Posterior vena cava (tissue), 2 donors: ENCODE measurements at regions not wholly inside any gene's neighbourhood (a gene's known extent, or its start where the extent isn't known, plus 50 kb on each side); places are given as distances from the start of the nearest gene placed in this dataset.
"Not testable (repeated sequence)": the region's sequence is repeated elsewhere in the genome, so short reads cannot be mapped to it uniquely, and the experiment has no call there.

ENCODE experiments used
- DNase-seq: peaks from one replicate; pipeline ENCODE4 v3.0.0-alpha.2; 2020; ENCODE audit warnings: low spot score
- intact Hi-C, 2 donors: fragments of 100-400 bp; cut with DNase I; formaldehyde crosslinking; loops; one replicate each; pipeline versions ENCODE4 v1.14.1 to v1.14.2; 2022 to 2023
- donor health status: DM: yes; HTN: yes; CAD: no.
- donor health status: DM: yes; HTN: yes; CAD: no.

DNA sequence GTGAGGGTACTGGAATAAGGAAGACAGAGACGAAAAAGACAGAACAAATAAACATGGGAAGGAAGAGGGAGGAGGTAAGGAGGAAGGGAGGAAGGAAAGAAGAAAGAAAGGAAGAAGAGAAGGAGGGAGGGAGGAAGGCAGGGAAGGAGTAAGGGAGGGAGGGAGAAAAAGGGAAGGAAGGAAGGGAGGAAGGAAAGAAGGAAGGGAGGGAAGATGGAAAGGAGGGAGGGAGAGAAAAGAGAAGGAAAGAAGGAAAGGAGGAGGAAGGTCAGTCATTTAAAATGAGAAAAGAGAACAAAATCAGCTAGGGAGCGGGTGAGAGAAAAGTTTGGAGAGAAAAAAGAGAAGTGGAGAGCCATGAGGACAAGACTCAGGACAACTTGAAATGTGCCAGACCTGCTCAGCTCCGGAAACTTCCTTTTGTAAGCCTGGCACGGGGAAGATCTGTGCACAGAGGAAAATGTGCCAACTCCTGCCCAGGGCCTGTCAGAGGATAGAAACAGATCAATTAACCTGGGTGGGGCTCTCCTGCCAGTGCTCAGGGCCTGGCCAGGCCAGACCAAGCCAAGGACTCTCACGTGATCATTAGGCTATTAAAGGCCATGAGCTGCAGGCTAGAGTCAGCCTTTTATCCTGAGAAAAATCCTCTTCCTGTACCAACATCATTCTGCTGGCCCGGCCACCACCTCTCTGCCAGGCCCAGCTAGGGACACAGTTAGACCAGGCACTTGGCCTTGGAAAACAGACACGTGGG, 50.1 kb upstream of the BCL6 start:
- intact Hi-C loops, result no loop called here
- DNase-seq, result no peak

DNA sequence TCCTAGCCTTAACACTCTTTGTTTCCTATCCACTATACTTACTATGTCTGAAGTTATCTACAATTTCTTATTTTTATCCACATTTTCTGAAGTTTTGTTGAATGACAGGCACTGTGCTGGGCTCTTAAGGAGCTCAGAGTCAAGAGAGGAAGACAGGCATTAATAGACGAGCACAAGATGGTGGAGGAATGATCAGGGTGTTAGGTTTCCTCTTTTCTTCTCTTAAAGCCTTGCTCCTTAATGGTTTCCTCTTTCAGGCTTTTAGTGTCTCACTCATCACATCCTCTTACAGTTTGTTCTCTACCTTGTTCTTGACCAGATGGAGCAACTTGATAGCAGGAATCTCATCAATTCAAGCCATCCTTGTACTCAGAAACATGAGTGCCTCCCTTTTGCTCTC, 52.9 kb upstream of the BCL6 start:
- intact Hi-C loops, result no loop called here
- no peak for DNase-seq

DNA sequence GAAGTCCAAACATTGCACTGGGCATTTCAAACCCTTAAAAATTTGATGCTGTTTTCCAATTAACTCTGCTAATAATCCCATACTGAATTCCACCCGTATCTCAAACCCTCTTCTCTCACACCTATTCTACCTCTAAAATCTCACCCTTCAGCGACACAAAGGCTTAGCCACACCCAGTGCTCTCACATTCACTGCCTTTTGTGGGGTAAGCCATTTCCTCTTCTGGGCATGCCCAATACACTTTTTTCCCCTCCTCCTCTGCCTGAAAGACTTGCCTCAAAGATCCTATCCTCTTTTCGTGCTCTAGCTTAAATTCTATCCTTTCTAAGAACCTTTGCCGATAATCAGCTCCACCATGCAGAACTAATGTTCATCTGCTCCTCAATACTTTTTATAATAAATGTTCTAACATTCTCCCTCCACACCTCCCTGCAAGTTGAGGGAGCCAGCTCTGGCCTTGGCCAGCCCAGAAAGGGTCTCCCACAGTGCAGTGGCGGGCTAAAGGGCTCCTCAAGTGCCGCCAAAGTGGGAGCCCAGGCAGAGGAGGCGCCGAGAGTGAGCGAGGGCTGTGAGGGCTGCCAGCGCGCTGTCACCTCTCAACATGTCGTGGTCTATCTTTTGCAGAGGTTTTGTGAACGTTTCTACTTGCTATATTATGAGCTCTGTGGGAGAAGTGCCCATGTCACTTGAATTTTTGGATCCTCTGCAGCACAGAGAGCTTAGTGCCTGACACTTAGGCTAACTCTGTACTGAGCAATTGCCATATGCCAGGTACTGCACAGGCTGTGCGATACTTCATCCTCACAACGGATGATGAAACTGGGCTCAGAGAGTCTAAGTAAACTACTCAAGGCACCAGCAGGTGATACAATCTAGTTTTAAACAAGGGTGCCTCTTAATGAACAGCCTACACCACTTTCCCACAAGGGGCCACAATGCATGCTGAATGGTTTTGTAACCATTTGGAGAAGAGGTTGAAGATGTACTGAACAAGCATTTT, 53.6 kb upstream of the BCL6 start:
- intact Hi-C loops, result no loop called here
- DNase-seq, result no peak

DNA sequence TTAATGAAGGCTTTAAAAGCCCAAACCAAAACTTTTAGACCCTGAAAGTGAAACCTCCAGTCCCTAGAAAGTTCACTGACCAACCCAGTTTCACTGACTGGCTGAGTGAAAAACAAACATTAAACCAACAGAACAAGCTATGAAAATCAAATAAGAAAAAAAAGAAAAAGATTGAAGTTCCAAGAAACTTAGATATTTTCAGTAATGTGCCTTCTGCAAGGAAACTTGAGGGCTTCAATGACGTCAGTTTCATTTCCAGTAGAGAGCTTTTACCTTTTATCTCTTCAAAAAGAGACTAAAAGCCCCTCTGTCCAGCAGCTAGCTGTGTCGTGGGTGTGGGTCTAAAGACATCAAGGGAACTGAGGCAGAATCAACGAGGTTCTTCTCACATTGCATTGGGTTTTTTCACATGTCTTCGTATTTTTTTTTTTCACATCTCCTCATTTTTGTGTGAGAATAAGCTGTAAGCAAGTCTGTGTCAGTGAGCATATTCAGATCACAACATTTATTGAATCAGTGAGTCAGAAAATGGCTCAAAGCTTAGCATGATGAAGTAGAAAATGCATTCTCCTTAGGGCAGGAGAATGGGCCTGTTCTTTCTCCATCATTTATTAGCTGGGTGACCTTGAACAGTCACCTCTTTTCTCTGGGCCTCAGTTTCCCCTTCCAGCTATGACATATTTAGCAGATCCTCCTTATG, 54.8 kb upstream of the BCL6 start:
- DNase-seq, result no peak
- intact Hi-C loops, result no loop called here

DNA sequence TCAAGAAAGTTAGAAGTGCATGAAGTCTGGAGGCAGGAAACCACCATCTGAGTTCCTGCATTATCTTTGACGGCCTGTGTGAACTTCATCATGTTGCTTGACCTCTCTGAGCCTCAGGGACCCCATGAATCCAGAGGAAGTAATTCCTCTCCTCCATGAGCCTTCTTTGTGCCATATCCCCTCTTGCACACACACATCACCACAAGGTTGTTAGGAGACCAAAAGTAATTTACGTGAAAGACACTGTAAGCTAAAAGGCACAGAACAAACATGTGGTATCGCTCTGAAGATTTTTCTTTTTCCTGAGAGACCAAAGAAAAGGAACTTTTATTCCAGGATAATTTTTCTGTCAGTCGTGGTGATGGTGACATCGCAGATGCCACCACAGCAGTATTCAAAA, 55.9 kb upstream of the BCL6 start:
- intact Hi-C loops, result no loop called here
- DNase-seq, result no peak

DNA sequence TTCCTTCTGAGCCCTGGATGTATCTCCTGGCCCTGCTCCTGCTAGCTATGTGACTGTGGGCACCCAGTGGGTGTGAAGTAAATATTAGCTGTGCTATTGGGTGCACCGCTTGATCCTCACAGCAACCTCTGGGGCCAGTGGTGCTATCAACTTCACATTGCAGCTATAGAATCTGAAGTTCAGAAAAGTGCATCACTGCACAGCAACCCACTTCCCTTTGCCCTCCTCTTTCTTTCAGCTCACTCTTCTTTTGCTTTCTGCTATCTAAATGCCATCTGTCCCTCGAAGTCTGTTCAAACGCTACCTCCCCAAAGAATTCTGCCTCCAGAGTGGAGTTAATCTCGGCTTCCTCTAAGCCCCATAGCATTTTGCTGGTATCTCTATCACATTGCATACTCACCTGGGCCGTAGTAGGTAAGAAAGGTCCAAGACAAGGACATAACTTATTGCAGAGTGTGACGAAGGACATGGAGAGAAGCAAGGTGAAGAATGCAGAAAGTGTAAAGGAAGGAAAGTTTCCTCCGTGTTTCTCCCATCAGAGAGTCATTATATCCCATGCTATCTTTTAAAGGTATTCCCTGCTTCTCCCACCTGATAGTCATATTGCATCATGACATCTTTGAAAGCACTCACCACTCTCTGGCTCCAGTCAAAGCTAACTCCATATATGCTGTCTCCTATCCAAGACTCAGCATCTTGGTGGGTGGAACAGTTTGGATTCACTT, 57.1 kb upstream of the BCL6 start:
- intact Hi-C loops, result no loop called here
- no peak for DNase-seq

DNA sequence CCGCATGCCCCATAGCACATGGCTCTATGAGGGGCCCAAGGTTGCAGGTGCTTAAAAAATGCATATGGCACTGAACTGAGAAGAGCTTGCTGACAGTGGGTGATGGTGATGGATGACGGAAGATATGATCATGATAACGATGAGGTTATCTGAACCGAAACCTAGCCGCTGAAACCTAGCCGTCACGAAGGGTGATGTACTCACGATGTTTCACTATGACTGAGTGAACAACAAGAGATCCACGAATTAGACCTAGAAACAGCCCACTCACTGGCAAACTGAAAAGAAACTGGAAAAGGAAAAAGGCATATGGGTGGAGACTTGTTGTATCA, 57.6 kb upstream of the BCL6 start:
- no peak for DNase-seq
- intact Hi-C loops, result no loop called here

DNA sequence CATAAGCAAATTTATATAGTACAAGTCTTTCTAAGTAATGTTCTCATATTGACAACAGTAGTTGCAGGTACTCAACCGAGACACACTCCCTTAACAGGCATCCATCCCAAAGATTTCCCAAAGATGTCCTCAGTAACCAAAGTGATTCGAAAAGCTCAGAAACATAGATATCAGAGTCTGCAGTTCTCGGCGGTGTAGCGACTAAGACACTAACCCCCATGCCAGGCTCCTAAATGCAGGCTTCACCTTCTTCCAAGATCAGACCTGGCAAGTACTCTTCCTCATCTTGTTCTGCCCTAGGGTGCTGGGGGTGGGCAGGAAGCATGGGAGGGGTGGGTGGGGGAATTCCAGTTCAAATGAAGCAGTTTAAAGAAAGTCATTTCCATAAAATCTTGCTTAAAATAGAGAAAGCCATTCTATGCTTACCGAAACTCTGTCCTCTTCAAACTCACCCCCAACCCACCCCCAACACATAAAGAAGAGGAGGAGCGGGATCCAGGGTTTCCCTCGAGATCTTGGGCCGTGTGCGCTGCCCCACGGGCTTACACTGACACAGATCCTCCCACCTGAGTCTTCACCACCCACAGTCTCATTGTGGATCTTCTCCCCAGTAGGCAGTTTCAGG, 59.0 kb upstream of the BCL6 start:
- no peak for DNase-seq
- intact Hi-C loops, result no loop called here

DNA sequence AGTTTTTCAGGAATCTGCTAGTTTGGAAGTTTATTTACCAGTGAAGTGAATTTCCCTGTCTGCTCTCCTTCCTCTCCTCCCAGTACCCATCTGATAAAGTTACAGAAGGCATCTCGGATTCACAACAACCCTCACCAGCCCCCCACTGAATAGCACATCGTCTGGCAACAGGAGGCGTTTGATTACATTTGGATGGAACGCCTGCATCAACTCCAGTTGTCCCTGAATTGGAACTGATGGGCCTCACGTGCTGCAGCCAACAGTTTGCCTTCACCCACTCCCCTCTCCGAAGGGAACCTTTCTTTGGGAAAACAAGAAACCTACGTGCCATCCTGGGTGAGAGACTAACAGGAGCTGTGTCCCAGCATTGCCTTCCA, 59.5 kb upstream of the BCL6 start:
- no peak for DNase-seq
- intact Hi-C loops, result no loop called here

DNA sequence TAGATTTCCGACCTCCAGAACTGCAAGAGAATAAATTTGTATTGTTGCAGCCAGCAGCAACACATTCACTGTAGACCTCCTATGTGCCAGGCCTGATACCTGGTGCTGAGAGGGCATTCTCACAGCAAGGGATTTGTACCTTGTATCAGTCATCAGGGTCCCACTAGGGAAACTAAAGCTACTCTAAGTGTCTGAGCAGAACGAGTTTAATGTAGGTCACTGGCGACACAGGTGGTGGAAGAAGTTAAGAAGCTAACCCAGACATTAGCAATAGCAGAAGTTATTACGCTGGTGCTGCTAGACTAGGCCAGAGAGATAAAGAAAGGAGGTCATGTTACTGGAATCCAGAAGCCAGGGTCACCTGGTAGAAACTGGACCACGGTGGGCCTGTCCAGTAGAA, 60.5 kb upstream of the BCL6 start:
- no peak for DNase-seq
- intact Hi-C loops, result no loop called here

DNA sequence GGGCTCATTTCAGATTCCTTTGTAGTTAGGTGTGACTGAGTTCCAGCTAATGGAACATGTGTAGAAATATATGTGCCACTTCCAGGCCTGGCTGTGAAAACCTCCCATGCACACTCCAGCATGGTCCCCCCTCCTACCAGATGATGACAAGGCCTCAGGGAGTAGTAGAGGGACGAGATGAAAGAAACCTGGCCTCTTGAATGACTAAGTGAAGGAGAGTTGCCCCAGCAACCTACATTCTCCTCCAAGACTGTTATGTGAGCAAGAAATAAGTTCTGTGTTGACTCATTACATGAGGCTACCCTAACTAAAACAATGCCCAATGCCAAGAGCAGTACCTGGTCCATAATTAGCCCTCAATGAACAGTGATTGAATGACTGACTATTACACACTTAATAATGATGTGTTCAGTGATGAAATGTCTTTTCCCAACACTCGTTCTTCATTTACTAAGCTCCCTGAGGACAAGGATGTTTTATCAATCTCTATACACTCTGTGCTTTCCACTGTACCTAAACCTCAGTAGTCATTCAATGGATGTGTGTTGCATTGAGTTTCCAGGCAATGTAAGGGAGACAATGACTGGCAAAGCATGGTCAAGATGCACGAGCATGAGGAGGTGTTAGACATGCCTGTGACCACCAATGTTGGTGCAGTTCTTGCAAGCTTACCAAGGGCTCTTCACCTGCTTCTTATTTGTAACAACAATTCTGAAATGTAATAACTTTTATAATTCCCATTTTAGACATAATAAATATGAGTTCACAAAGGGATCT, 62.0 kb upstream of the BCL6 start:
- DNase-seq, result no peak
- intact Hi-C loops, result no loop called here

DNA sequence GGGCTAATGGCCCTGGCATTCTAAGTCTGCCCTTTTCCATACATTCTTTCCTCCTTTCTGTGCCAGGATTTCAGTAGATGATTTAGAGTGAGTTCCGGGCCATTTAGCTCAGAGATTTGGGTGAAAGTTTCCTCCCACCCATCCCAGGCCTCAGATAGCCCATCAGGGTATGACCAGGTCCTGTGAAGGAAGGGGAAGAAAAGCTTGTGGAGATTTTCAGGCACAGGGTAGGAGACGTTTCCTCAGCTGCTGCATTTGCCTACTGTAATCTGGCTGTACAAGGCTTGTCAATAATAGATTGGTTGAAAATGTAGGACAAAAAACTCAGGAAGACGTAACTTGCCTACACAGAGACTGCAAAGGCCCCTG, 63.2 kb upstream of the BCL6 start:
- DNase-seq, result no peak
- intact Hi-C loops, result no loop called here

DNA sequence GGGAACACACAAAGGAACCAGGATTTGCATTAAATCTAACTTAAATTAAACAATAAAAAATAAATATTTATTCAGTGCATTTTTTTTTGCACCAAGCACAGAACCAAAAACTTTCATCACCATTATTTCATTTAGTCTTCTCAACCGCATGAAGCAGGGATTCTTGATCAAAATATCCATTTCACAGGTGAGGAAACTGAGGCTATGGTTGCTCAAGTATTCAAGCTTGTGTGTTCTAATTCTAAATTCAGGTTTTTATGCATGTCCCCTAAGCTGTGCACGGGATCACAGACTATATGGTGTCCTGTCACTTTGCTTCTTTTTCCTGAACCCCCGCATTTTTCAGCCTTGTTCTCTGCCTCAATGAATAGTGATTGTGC, 64.3 kb upstream of the BCL6 start:
- DNase-seq, result no peak
- intact Hi-C loops, result no loop called here

DNA sequence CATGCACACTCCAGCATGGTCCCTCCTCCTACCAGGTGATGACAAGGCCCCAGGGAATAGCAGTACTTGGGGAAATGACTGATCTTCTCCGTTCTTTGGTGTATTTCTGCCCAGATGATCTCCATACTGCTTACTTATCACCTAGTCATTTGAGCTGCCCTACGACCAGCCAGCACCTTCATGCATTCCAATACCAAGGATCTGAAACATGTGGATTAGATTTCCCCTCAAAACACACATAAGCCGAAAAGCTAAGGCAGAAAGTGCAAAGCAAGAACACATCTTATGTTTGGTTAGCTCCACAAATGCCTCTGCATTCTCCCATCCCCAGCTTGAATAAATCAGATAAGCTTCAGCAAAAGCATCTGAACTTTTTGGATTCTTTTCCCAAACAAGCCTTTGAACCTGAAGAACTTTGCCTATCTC, 64.8 kb upstream of the BCL6 start:
- intact Hi-C loops, result no loop called here
- no peak for DNase-seq

DNA sequence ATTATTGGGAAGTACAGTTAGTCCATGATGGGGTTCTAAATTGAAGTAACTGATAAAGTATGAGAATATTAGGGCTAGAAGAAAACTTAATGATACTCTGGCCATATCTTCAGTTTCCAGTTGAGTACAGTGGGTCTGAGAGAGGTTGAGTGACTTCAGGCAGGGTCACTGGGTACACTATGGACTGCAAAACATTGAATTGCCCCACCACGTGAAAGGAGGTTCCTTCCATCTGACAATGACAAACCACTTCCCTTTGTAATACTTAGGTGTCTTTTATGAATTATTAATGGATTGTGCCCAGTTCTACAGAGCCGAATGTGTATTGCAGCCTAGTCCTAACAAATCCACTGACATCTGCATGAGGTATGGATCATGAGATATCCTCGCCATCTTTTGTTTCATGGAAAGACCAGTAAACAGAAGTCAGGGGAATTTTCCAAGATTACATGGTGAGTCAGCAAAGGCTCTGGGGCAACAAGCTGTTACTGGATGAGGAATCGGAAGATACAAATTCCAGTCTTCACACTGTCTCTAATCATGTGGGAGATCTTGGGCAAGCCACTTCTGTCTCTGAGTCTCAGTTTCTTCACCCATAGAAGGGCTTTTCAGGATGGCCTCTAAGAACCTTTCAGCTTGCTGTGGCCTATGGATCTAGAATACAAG, 66.5 kb upstream of the BCL6 start:
- DNase-seq, result no peak
- intact Hi-C loops, result no loop called here

DNA sequence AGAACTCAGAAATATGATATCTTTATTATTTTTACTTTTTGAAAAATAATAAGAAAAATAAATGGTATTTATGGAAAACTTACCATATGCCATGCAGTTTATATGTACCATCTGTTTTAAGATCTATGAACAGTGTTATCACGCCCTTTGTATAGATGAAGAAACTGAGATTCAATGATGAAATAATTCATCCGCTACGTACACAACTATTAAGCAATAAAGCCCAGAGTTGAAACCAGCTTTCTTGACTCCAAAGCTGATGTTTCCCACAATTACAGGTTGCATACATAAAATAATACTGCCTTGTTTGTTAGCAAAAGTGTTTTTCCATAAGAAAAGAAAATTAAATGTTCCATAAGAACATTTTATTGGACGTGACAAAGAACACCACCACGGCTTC, 67.2 kb upstream of the BCL6 start:
- no peak for DNase-seq

DNA sequence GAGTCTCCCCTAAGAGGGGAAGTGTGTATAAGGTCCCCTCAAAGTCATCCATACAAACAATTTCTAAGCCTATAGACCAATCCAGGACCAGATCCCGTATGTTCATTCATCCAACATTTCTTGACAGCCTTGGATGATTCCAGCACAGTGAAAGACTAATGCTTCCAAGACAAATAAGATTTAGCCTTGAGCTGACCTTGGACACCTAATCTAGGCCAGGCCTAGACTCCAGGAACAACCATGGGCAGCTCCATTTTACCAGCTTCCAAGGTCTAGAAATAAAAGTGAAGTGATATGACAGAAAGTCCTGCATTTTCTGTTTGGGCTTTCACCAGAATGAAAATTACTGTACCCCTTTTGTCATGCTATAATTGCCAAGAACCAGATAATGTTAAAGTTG, 67.9 kb upstream of the BCL6 start:
- intact Hi-C loops, result no loop called here
- no peak for DNase-seq

More for the DNA sequence above, 67.2 kb upstream of the BCL6 start:
- intact Hi-C loops, result no loop called here

DNA sequence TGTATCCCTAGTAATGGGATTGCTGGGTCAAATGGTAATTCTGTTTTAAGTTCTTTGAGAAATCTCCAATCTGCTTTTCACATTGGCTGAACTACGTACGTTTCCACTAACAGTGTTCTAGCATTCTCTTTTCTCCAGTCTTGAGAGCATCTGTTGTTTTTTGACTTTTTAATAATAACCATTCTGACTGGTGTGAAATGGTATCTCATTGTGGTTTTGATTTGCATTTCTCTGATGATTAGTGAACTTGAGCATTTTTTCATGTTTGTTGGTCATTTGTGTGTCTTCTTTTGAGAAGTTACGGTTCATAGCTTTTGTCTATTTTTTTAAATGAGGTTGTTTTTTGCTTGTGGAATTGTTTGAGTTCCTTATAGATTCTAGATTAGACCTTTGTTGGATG, 72.5 kb upstream of the BCL6 start:
- intact Hi-C loops, result not testable (repeated sequence)

More for the DNA sequence above, 72.5 kb upstream of the BCL6 start:
- not testable (repeated sequence) for DNase-seq
